Retina (tissue), 1 donor: ENCODE measurements at regions not wholly inside any gene's neighbourhood (a gene's known extent, or its start where the extent isn't known, plus 50 kb on each side); places are given as distances from the start of the nearest gene placed in this dataset.
"Not testable (repeated sequence)": the region's sequence is repeated elsewhere in the genome, so short reads cannot be mapped to it uniquely, and the experiment has no call there.

Experiments used
- DNase-seq: peaks from one replicate; pipeline ENCODE4 v3.0.0-alpha.2; 2016

- DNase-seq = no peak
These were observed 59.9 kb downstream of the GPR65 start for GRCh38 chr14:88064841-88065240.

GRCh38 chr14:88069677-88070076 lies 64.7 kb downstream of the GPR65 start:
- no peak for DNase-seq

GRCh38 chr14:88075269-88075981 lies 70.5 kb downstream of the GPR65 start:
- no peak for DNase-seq

DNA sequence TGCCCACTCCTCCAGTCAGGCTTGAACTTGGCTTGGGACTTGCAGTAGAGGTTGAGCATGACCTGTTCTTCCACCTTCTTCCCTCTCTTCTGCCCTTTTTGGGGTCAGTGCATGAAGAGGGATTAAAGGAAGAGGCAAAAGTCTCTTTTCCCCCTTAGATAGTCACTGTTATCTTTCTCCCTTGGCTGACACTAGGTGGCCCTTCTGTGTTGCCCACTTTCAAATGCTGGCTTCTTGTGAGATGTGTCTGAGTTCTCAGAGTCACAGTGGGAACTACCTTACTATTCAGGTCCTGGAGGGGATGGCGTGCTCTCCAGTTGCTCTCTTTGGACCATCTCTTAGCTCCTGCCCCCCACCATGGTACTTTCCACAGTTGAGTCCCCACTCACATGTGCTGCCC lies 73.6 kb downstream of the GPR65 start:
- no peak for DNase-seq

DNA sequence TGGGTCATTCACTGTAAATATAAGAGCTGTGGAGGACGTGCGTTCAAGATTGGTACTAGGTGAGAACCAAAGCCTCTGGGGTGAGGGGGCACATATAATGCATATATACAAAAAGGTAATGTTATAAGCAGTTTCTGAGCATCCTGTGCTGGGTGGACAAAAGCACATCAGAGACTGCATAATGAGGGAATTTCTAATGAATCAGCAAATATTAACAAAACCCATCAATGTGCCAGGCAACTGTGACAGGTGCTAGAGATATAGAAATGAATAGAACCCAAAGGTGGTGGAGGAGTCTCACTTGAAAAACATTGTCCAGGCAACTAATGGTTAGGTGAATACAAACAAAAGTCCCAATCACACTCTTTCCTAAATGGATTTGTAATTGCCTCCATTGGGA lies 74.7 kb downstream of the GPR65 start:
- no peak for DNase-seq

DNA sequence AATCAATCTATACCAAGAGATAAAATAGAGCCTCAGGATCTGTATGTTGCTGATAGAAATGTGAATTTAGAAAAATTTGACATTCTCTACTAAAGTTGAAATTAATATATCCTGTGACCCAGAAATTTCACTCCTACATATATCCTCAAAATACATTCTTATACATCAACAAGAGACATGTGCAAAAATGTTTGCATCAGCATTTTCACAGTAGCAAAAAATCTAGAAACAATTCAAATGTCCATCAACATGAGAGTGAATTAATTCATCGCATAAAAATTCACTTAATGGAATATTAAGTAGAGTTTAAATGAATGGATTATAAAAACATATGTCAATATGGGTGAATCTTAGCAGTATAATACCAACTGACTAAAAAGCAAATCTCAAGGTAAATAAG lies 80.8 kb downstream of the GPR65 start:
- no peak for DNase-seq

GRCh38 chr14:88089445-88089844 lies 84.5 kb downstream of the GPR65 start:
- DNase-seq = no peak

- no peak for DNase-seq
These were observed 87.6 kb downstream of the GPR65 start for GRCh38 chr14:88092529-88092928.

DNA sequence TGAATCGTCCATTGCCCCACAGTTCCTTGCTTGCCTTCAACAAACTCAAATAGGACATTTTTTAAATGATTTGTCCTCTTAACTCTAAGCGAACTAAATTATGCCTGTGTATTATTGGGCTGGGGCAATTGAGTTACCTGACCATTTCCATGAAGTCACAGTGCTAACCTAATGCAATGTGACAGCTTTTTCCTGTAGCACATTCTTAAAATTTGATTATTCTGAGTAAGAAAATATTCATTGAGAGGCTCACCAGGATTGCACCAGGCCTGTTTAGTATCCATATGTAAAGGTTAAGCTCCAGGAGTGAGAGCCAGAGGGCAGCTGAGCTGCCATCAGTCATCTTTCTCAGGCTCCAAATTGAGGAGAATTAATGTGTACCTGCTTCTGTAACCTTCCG lies 90.9 kb downstream of the GPR65 start:
- DNase-seq = peak; percentile 4

DNA sequence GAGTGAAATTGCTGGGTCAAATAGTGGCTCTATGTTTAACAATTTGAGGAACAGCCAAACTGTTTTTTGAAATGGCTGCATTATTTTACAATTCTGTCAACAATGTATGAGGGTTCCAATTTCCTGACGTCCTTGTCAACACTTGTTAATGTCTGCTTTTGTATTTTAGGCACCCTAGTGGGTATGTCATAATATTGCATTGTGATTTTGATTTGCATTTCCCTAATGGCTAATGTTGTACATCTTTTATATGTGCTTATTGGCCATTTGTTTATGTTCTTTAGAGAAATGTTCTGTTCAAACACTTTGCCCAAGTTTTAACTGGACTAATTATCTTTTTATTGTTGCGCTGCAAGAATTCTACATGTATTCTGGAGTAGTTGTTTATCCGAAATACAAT lies 93.2 kb downstream of the GPR65 start:
- DNase-seq = peak; percentile 65

GRCh38 chr14:88104710-88105109 lies 99.8 kb downstream of the GPR65 start:
- no peak for DNase-seq

DNA sequence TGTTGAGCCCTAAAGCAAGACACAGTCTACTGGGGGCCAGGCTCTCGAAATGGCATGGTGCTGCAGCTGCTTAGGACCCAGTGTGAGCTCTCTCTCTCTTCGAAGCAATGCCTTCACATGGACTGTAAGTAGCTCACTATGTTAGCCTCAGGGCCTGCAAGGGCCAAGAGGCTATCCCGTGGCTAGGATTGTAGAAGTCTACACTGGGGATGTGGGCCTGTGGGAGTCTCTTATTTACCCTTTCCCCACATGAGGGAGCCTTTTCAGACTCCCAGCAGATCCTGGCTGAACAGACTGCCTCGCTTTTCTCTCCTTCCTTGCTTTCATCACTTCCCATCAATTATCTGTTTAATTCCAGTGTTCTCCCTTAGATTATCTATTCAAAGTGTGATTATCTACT lies 101.4 kb downstream of the GPR65 start:
- no peak for DNase-seq

- DNase-seq = not testable (repeated sequence)
These were observed 122.7 kb downstream of the GPR65 start for GRCh38 chr14:88127669-88128068.

- DNase-seq = no peak
These were observed 123.9 kb downstream of the GPR65 start for GRCh38 chr14:88128816-88129215.

GRCh38 chr14:88129306-88130056 lies 124.5 kb downstream of the GPR65 start:
- DNase-seq = no peak

DNA sequence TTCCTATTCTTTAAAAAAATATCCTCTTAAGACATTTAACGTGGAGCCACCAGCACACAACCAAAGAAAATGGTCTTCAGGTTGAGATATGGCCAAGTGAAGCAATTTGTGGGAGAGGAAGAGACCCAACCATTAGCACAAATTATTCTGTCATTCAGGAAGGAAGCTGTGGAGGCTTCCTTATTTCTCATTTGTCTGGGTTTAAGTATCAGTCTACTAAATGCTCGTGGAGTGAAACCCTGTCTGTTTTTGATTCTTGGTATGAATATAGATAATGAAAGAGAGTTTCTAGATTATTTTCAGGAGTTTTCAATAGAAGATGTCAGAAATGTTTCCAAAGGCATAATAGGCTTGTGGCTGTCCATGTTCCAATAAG lies 125.1 kb downstream of the GPR65 start:
- DNase-seq = no peak
